Fibroblast of villous mesenchyme (primary cell): ENCODE measurements at regions not wholly inside any gene's neighbourhood (a gene's known extent, or its start where the extent isn't known, plus 50 kb on each side); places are given as distances from the start of the nearest gene placed in this dataset.

Experiments used
- DNase-seq: peaks from one replicate; pipeline ENCODE4 v3.0.0-alpha.2; 2010; ENCODE audit warnings: low read depth
- H3K4me3 ChIP-seq: 2 replicates; pipeline ENCODE4 v1.5.1; 2011; ENCODE audit warnings: low read depth, mild to moderate bottlenecking, low read length
- CTCF ChIP-seq: IDR thresholded peaks from 2 replicates; pipeline ENCODE4 v1.5.1; 2012; ENCODE audit warnings: low read depth, mild to moderate bottlenecking, low read length; ENCODE audit not compliant: insufficient read depth

GRCh38 chr4:137345597-137345996 lies 186.7 kb downstream of the PCDH18 start:
- TF ChIP-seq CTCF = no peak
- DNase-seq = no peak
- no peak overlapping the region for H3K4me3 ChIP-seq

GRCh38 chr4:137343221-137343620 lies 189.1 kb downstream of the PCDH18 start:
- TF ChIP-seq CTCF = no peak
- no peak for DNase-seq

GRCh38 chr4:137333031-137333430 lies 199.3 kb downstream of the PCDH18 start:
- no peak overlapping the region for H3K4me3 ChIP-seq
- no peak for DNase-seq
- no peak for TF ChIP-seq CTCF

More at GRCh38 chr4:137343221-137343620, 189.1 kb downstream of the PCDH18 start:
- H3K4me3 ChIP-seq = no peak overlapping the region

- H3K4me3 ChIP-seq = no peak overlapping the region
- no peak for DNase-seq
- no peak for TF ChIP-seq CTCF
Measured at GRCh38 chr4:137312257-137312656, 220.0 kb downstream of the PCDH18 start.

- no peak for TF ChIP-seq CTCF
- DNase-seq = peak; percentile 86
- no peak overlapping the region for H3K4me3 ChIP-seq
Measured at GRCh38 chr4:137310593-137311490, 221.5 kb downstream of the PCDH18 start.

- no peak overlapping the region for H3K4me3 ChIP-seq
- DNase-seq = peak; percentile 18
- no peak for TF ChIP-seq CTCF
Measured at GRCh38 chr4:137310166-137310565, 222.1 kb downstream of the PCDH18 start.
